ENCODE measurements at regions not wholly inside any gene's neighbourhood (a gene's known extent, or its start where the extent isn't known, plus 50 kb on each side); places are given as distances from the start of the nearest gene placed in this dataset.

- no peak for TF ChIP-seq GATA2 (IDR thresholded peaks at IDR 0.05; ENCODE audit: low read depth, low read length)
- TF ChIP-seq GATA3 (IDR thresholded peaks at IDR 0.05; ENCODE audit: low read depth, low read length) = no peak
Measured at GRCh38 chr3:24639061-24639460, 144.4 kb upstream of the THRB start.
